ENCODE measurements at regions not wholly inside any gene's neighbourhood (a gene's known extent, or its start where the extent isn't known, plus 50 kb on each side); places are given as distances from the start of the nearest gene placed in this dataset.

DNA sequence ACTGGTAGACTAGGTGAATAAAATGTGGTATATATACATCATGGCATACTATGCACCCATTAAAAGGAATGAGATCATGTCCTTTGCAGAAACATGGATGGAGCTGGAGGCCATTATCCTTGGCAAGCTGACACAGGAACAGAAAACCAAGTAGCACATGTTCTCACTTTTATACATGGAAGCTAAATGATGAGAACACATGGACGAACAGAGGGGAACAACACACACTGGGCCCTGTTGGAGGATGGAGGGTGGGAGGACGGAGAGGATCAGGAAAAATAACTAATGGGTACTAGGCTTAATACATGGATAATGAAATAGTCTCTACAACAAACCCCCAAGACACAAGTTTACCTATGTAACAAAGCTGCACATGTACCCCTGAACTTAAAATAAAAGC is 780.0 kb downstream of the DACH1 start:
- TF ChIP-seq, protein P1, sequence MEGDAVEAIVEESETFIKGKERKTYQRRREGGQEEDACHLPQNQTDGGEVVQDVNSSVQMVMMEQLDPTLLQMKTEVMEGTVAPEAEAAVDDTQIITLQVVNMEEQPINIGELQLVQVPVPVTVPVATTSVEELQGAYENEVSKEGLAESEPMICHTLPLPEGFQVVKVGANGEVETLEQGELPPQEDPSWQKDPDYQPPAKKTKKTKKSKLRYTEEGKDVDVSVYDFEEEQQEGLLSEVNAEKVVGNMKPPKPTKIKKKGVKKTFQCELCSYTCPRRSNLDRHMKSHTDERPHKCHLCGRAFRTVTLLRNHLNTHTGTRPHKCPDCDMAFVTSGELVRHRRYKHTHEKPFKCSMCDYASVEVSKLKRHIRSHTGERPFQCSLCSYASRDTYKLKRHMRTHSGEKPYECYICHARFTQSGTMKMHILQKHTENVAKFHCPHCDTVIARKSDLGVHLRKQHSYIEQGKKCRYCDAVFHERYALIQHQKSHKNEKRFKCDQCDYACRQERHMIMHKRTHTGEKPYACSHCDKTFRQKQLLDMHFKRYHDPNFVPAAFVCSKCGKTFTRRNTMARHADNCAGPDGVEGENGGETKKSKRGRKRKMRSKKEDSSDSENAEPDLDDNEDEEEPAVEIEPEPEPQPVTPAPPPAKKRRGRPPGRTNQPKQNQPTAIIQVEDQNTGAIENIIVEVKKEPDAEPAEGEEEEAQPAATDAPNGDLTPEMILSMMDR (conservative IDR thresholded peaks at IDR 0.05; ENCODE audit: low read length), result no peak
- TF ChIP-seq EZH2phosphoT487 (IDR thresholded peaks at IDR 0.05; ENCODE audit: borderline replicate concordance), result no peak

All from Loucy (cell line).